H1 (cell line): ENCODE measurements at regions not wholly inside any gene's neighbourhood (a gene's known extent, or its start where the extent isn't known, plus 50 kb on each side); places are given as distances from the start of the nearest gene placed in this dataset.
A peak's percentile ranks its signal among the peaks of the same experiment; 100 is the strongest.

Source experiments
- CTCF ChIA-PET: fragments of 300-600 bp; sonication (Branson Sonifier 250); formaldehyde crosslinking; loops from one replicate; lab custom pipeline; 2021; ENCODE audit not compliant: partially characterized antibody; lab: Charles Lee
- POLR2A ChIA-PET: fragments of 300-600 bp; sonication (Branson Sonifier 250); formaldehyde crosslinking; loops from one replicate; lab custom pipeline; 2021; ENCODE audit warnings: inconsistent platforms; ENCODE audit not compliant: partially characterized antibody; lab: Charles Lee
- DNase-seq, 2 experiments: peaks; one replicate each; pipeline versions ENCODE4 v3.0.0 to v3.0.0-alpha.2; 2010 to 2022; ENCODE audit warnings: low spot score in 2 of 2, low read depth in 1 of 2, mixed read lengths in 1 of 2
- FAIRE-seq: peaks from 2 replicates; lab custom pipeline; 2011; peaks lifted over from hg19 to GRCh38; lab: Jason Lieb, UNC
- H2AFZ ChIP-seq: 2 replicates; pipeline ENCODE4 v1.8.1; 2012; ENCODE audit warnings: low read length, inconsistent platforms
- H2AK5ac ChIP-seq: 2 replicates; pipeline ENCODE4 v1.6.1; 2013; ENCODE audit warnings: low read depth, low read length
- H2BK120ac ChIP-seq: replicated peaks from 2 replicates; pipeline ENCODE3; 2013; ENCODE audit warnings: low read depth, low read length, inconsistent platforms
- H2BK12ac ChIP-seq: 2 replicates; pipeline ENCODE4 v1.6.1; 2013; ENCODE audit warnings: low read depth, low read length
- H2BK15ac ChIP-seq: 2 replicates; pipeline ENCODE4 v1.6.1; 2013; ENCODE audit warnings: low read length
- H2BK20ac ChIP-seq: 2 replicates; pipeline ENCODE4 v1.6.1; 2013; ENCODE audit warnings: low read length
- H2BK5ac ChIP-seq: 2 replicates; pipeline ENCODE4 v1.6.1; 2013; ENCODE audit warnings: low read depth, low read length
- H3K14ac ChIP-seq: 2 replicates; pipeline ENCODE4 v1.6.1; 2013; ENCODE audit warnings: inconsistent platforms; ENCODE audit not compliant: insufficient read length
- H3K18ac ChIP-seq: 2 replicates; pipeline ENCODE4 v1.6.1; 2013; ENCODE audit warnings: low read length; ENCODE audit errors: extremely low read depth
- H3K23ac ChIP-seq: 2 replicates; pipeline ENCODE4 v1.6.1; 2013; ENCODE audit warnings: inconsistent platforms; ENCODE audit not compliant: insufficient read length
- H3K23me2 ChIP-seq: 2 replicates; pipeline ENCODE4 v1.6.1; 2013; ENCODE audit warnings: low read depth, low read length
- H3K27ac ChIP-seq: 2 replicates; pipeline ENCODE4 v1.6.1; 2011; ENCODE audit warnings: low read depth, low read length, inconsistent platforms
- H3K27me3 ChIP-seq, 4 experiments: replicated peaks in 1 of 4; 1 replicate in 1 of 4; 2 replicates in 3 of 4; pipeline versions ENCODE4 v1.6.1 to v1.8.1; 2011 to 2013; ENCODE audit warnings: low read length in 3 of 4, mild to moderate bottlenecking in 3 of 4, inconsistent platforms in 2 of 4, mixed read lengths in 2 of 4, moderate library complexity in 1 of 4; ENCODE audit not compliant: control insufficient read depth in 3 of 4, insufficient read depth in 3 of 4; ENCODE audit errors: extremely low read depth in 1 of 4
- H3K36me3 ChIP-seq, 4 experiments: 2 replicates each; pipeline versions ENCODE4 v1.6.1 to v1.8.1; 2011 to 2013; ENCODE audit warnings: mild to moderate bottlenecking in 4 of 4, low read length in 3 of 4, moderate library complexity in 2 of 4, control low read depth in 1 of 4, inconsistent platforms in 1 of 4; ENCODE audit not compliant: insufficient read depth in 4 of 4, control insufficient read depth in 2 of 4
- H3K4ac ChIP-seq: replicated peaks from 2 replicates; pipeline ENCODE3; 2013; ENCODE audit warnings: low read length, low read depth, mixed read lengths, inconsistent platforms; ENCODE audit not compliant: insufficient read length
- H3K4me1 ChIP-seq, 4 experiments: replicated peaks in 1 of 4; 1 replicate in 1 of 4; 2 replicates in 3 of 4; pipeline versions ENCODE4 v1.6.1 to v1.8.1; 2011 to 2013; ENCODE audit warnings: low read length in 3 of 4, inconsistent platforms in 2 of 4, mixed read lengths in 1 of 4; ENCODE audit not compliant: insufficient read depth in 4 of 4, control insufficient read depth in 3 of 4
- H3K4me2 ChIP-seq, 2 experiments: 2 replicates each; pipeline versions ENCODE4 v1.6.1 to v1.8.1; 2011 to 2013; ENCODE audit warnings: low read depth in 2 of 2, low read length in 2 of 2, control low read depth in 1 of 2, inconsistent platforms in 1 of 2, mild to moderate bottlenecking in 1 of 2; ENCODE audit not compliant: insufficient read depth in 1 of 2
- H3K4me3 ChIP-seq, 4 experiments: fragments of 200-600, 300-600 bp in 1 of 4; sonication (generic), shearing (Covaris generic), sonication (Bioruptor Twin) in 1 of 4; 2 replicates each; pipeline versions ENCODE4 v1.5.1 to v1.8.1; 2011 to 2016; ENCODE audit warnings: low read length in 4 of 4, low read depth in 3 of 4, control low read depth in 2 of 4, inconsistent platforms in 2 of 4, mild to moderate bottlenecking in 2 of 4, mixed read lengths in 1 of 4, moderate library complexity in 1 of 4; ENCODE audit not compliant: insufficient read depth in 2 of 4; ENCODE audit errors: extremely low read depth in 1 of 4
- H3K56ac ChIP-seq: replicated peaks from 2 replicates; pipeline ENCODE3; 2013; ENCODE audit warnings: low read depth, mild to moderate bottlenecking, mixed read lengths, low read length, inconsistent platforms; ENCODE audit not compliant: insufficient read length
- H3K79me1 ChIP-seq: 2 replicates; pipeline ENCODE4 v1.6.1; 2013; ENCODE audit warnings: low read depth, low read length, control low read depth
- H3K79me2 ChIP-seq, 2 experiments: 2 replicates each; pipeline versions ENCODE4 v1.6.1 to v1.8.1; 2012 to 2013; ENCODE audit warnings: low read length in 2 of 2, mild to moderate bottlenecking in 2 of 2, inconsistent platforms in 1 of 2; ENCODE audit not compliant: insufficient read depth in 2 of 2, control insufficient read depth in 1 of 2
- H3K9ac ChIP-seq, 4 experiments: replicated peaks in 1 of 4; 1 replicate in 1 of 4; 2 replicates in 3 of 4; pipeline versions ENCODE4 v1.6.1 to v1.8.1; 2011 to 2013; ENCODE audit warnings: low read depth in 3 of 4, low read length in 3 of 4, control low read depth in 2 of 4, mild to moderate bottlenecking in 2 of 4, moderate library complexity in 2 of 4, inconsistent platforms in 1 of 4; ENCODE audit errors: extremely low read depth in 1 of 4
- H3K9me3 ChIP-seq, 2 experiments: 2 replicates each; pipeline versions ENCODE4 v1.6.1 to v1.8.1; 2012 to 2013; ENCODE audit warnings: mild to moderate bottlenecking in 2 of 2, moderate library complexity in 2 of 2, control low read depth in 1 of 2, inconsistent platforms in 1 of 2, low read depth in 1 of 2, low read length in 1 of 2, mixed read lengths in 1 of 2; ENCODE audit not compliant: insufficient read depth in 2 of 2
- H4K20me1 ChIP-seq, 2 experiments: replicated peaks in 1 of 2; 2 replicates each; pipeline versions ENCODE3 to v1.8.1; 2011 to 2013; ENCODE audit warnings: inconsistent platforms in 2 of 2, low read length in 2 of 2, mild to moderate bottlenecking in 1 of 2; ENCODE audit not compliant: insufficient read depth in 2 of 2, control insufficient read depth in 1 of 2
- H4K5ac ChIP-seq: 2 replicates; pipeline ENCODE4 v1.6.1; 2013; ENCODE audit warnings: low read length, low read depth, mixed read lengths, inconsistent platforms; ENCODE audit not compliant: insufficient read length
- H4K8ac ChIP-seq: 2 replicates; pipeline ENCODE4 v1.8.0; 2013; ENCODE audit warnings: mild to moderate bottlenecking, moderate library complexity, low read length, inconsistent platforms; ENCODE audit not compliant: insufficient read depth; ENCODE audit errors: extremely low read depth
- H4K91ac ChIP-seq: replicated peaks from 2 replicates; pipeline ENCODE3; 2013; ENCODE audit warnings: low read length, mixed read lengths, inconsistent platforms; ENCODE audit not compliant: insufficient read length
- CBX5 ChIP-seq: fragments of 300-800, 300-1000 bp; sonication (generic); IDR thresholded peaks from 2 replicates; pipeline ENCODE4 v1.7.1; 2016; ENCODE audit warnings: antibody characterized with exemption, low read length, low read depth
- GABPA ChIP-seq: IDR thresholded peaks from 2 replicates; pipeline ENCODE4 v1.6.1; 2011; ENCODE audit warnings: mild to moderate bottlenecking, low read length, moderate library complexity, borderline replicate concordance; ENCODE audit not compliant: insufficient read depth
- SAP30 ChIP-seq: fragments of 300-600 bp; sonication (generic); IDR thresholded peaks from 2 replicates; pipeline ENCODE4 v1.7.1; 2012; ENCODE audit warnings: low read length, moderate library complexity, mild to moderate bottlenecking, inconsistent platforms; ENCODE audit not compliant: insufficient read depth, insufficient replicate concordance
- WGBS, 2 experiments: shearing (Covaris generic) in 1 of 2; methylation state at CpG; one replicate each; pipeline versions ENCODE4 v1.1.6 to v1.1.7; 2013 to 2015; ENCODE audit warnings: low lambda C conversion rate in 2 of 2, mixed read lengths in 2 of 2, inconsistent platforms in 1 of 2, low coverage in 1 of 2, missing lambda C conversion rate in 1 of 2; ENCODE audit not compliant: insufficient replicate concordance in 2 of 2, insufficient coverage in 1 of 2, insufficient read length in 1 of 2; ENCODE audit errors: extremely low coverage in 1 of 2, missing lambda C conversion rate in 1 of 2; 5-methylcytosine and 5-hydroxymethylcytosine counted together

DNA sequence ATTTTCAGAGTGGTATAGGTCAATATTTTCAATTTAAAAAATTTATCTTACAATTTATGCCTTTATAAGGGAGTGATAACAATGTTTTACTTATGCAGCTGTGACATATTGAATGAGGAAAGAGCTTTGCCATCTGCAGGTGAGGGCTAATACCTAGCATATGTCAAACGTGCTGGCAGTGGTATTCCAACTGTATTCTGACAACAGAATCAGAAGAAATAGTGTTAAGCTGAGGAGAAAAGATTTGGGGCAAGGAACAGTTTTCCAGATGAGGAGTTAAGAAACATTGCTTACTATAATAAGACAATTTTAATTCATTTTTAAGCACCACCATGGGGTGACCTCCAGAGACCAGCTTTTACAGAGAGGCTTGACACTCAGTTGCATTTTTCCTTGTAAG lies 267.8 kb upstream of the ZNF608 start:
- FAIRE-seq (no peak), DNase-seq (no peak)
- Histone ChIP-seq H3K4me3 (no peak overlapping the region), H2BK12ac (no peak overlapping the region), H3K56ac (no peak overlapping the region), H2BK5ac (no peak overlapping the region), H3K9ac (no peak overlapping the region), H3K9me3 (no peaks in the 10 kb centered on the region), H2BK15ac (no peak overlapping the region), H3K79me1 (no peaks in the 10 kb centered on the region), H2AK5ac (no peak overlapping the region), H3K4ac (no peak overlapping the region), H3K4me2 (no peak overlapping the region), H4K5ac (no peak overlapping the region), H2BK120ac (no peak overlapping the region), H3K36me3 (no peaks in the 10 kb centered on the region), H2BK20ac (no peak overlapping the region), H3K4me1 (peaks cover 0 to 3% (median 0%) of the 10 kb centered on the region in 4 experiments; a peak in 2 of 7 replicates), H2AFZ (0 out of 2 replicates have a peak overlapping the region, but pooled peaks have one; percentile 13), H3K79me2 (no peaks in the 10 kb centered on the region), H3K23me2 (no peaks in the 10 kb centered on the region), H3K27me3 (no peaks in the 10 kb centered on the region), H3K27ac (no peak overlapping the region), H4K8ac (no peak overlapping the region), H3K18ac (no peak overlapping the region), H3K23ac (no peak overlapping the region), H4K20me1 (no peaks in the 10 kb centered on the region), H3K14ac (no peak overlapping the region), H4K91ac (no peak overlapping the region)
- TF ChIP-seq SAP30 (no peak), GABPA (no peak), CBX5 (no peak)
- ChIA-PET CTCF (interaction anchor here (0.9 to 1.8 kb wide), 2 partner anchors 24 to 93 kb away, joined by 3 to 4 read pairs; no protein-coding TSS in a partner anchor), POLR2A (interaction anchor here (0.6 kb wide), 1 partner anchor 548 kb away, joined by 4 read pairs; no protein-coding TSS in a partner anchor)
- WGBS, 2 experiments, result 81% methylated on average over 1 of the region's 1 CpG; no CpG with 5 or more reads in 1 of the 2 experiments
